WERI-Rb-1 (cell line): ENCODE measurements at regions not wholly inside any gene's neighbourhood (a gene's known extent, or its start where the extent isn't known, plus 50 kb on each side); places are given as distances from the start of the nearest gene placed in this dataset.
"Not testable (repeated sequence)": the region's sequence is repeated elsewhere in the genome, so short reads cannot be mapped to it uniquely, and the experiment has no call there.

ENCODE experiments used
- DNase-seq: peaks from one replicate; pipeline ENCODE4 v3.0.0-alpha.2; 2020
- H3K27ac ChIP-seq: fragments of 250-450 bp; sonication (Bioruptor Pico); 2 replicates; pipeline ENCODE4 v1.5.1; 2020; ENCODE audit warnings: mild to moderate bottlenecking, moderate library complexity
- H3K27me3 ChIP-seq: fragments of 250-450 bp; sonication (Bioruptor Pico); 2 replicates; pipeline ENCODE4 v1.5.1; 2021; ENCODE audit warnings: mild to moderate bottlenecking, low read depth, moderate library complexity; ENCODE audit not compliant: insufficient read depth, severe bottlenecking
- H3K36me3 ChIP-seq: fragments of 250-450 bp; sonication (Bioruptor Pico); 2 replicates; pipeline ENCODE4 v1.5.1; 2020; ENCODE audit warnings: mild to moderate bottlenecking, moderate library complexity
- H3K4me3 ChIP-seq: 2 replicates; pipeline ENCODE4 v1.5.1; 2011; ENCODE audit warnings: low read depth, mild to moderate bottlenecking, control low read depth, low read length
- H3K9me3 ChIP-seq: fragments of 250-450 bp; sonication (Bioruptor Pico); 2 replicates; pipeline ENCODE4 v1.5.1; 2021; ENCODE audit warnings: mild to moderate bottlenecking, moderate library complexity; ENCODE audit not compliant: severe bottlenecking
- TF ChIP-seq, protein P1 (sequence below): IDR thresholded peaks from 2 replicates; pipeline ENCODE4 v1.5.1; 2011; ENCODE audit warnings: low read depth, mild to moderate bottlenecking, control low read depth, inconsistent platforms, low read length

- no peak overlapping the region for H3K4me3 ChIP-seq
- TF ChIP-seq, protein P1, sequence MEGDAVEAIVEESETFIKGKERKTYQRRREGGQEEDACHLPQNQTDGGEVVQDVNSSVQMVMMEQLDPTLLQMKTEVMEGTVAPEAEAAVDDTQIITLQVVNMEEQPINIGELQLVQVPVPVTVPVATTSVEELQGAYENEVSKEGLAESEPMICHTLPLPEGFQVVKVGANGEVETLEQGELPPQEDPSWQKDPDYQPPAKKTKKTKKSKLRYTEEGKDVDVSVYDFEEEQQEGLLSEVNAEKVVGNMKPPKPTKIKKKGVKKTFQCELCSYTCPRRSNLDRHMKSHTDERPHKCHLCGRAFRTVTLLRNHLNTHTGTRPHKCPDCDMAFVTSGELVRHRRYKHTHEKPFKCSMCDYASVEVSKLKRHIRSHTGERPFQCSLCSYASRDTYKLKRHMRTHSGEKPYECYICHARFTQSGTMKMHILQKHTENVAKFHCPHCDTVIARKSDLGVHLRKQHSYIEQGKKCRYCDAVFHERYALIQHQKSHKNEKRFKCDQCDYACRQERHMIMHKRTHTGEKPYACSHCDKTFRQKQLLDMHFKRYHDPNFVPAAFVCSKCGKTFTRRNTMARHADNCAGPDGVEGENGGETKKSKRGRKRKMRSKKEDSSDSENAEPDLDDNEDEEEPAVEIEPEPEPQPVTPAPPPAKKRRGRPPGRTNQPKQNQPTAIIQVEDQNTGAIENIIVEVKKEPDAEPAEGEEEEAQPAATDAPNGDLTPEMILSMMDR = no peak
- DNase-seq = no peak
- H3K9me3 ChIP-seq = no peaks in the 10 kb centered on the region
- H3K27ac ChIP-seq = no peak overlapping the region
- H3K27me3 ChIP-seq = no peaks in the 10 kb centered on the region
- H3K36me3 ChIP-seq = no peaks in the 10 kb centered on the region
These were observed 65.4 kb upstream of the DNAJC10 start for GRCh38 chr2:182650704-182651103.

GRCh38 chr2:182652326-182652725, 63.7 kb upstream of the DNAJC10 start:
- H3K27ac ChIP-seq = no peak overlapping the region
- TF ChIP-seq, protein P1 = no peak

GRCh38 chr2:182655750-182656149, 60.3 kb upstream of the DNAJC10 start:
- Histone ChIP-seq H3K27me3 (no peaks in the 10 kb centered on the region), H3K27ac (no peak overlapping the region), H3K4me3 (no peak overlapping the region), H3K36me3 (no peaks in the 10 kb centered on the region), H3K9me3 (no peaks in the 10 kb centered on the region)
- DNase-seq = no peak
- TF ChIP-seq, protein P1 = no peak

More at GRCh38 chr2:182652326-182652725, 63.7 kb upstream of the DNAJC10 start:
- no peaks in the 10 kb centered on the region for H3K27me3 ChIP-seq
- no peaks in the 10 kb centered on the region for H3K36me3 ChIP-seq
- H3K9me3 ChIP-seq = no peaks in the 10 kb centered on the region
- no peak overlapping the region for H3K4me3 ChIP-seq
- no peak for DNase-seq

DNA sequence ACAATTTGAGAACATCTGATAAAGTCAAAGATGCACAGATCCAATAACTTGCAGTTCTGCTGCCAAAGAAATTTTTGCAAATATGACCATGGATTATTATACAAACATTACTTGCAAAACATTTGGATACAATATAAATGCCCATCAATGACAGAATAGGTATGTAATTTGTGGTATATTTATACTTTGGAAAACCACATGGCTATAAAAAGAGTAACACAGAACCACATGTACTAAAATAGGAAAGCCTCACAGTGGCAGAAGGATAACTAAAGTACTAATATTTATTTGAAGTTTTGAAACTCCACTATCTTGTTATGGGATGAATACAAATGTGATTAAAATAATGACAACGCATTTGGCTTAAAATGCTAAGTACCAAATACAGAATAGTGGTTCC, 51.8 kb upstream of the DNAJC10 start:
- TF ChIP-seq, protein P1 = no peak
- no peaks in the 10 kb centered on the region for H3K36me3 ChIP-seq
- no peak for DNase-seq
- no peak overlapping the region for H3K4me3 ChIP-seq
- H3K27me3 ChIP-seq = no peaks in the 10 kb centered on the region
- no peaks in the 10 kb centered on the region for H3K9me3 ChIP-seq
- H3K27ac ChIP-seq = no peak overlapping the region

DNA sequence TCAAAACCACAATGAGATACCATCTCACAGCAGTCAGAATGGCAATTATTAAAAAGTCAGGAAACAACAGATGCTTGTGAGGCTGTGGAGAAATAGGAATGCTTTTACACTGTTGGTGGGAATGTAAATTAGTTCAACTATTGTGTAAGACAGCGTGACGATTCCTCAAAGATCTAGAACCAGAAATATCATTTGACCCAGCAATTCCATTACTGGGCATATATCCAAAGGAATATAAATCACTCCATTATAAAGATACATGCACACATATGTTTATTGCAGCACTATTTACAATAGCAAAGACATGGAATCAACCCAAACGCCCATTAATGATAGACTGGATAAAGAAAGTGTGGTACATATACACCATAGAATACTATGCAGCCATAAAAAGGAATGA, 50.6 kb upstream of the DNAJC10 start:
- not testable (repeated sequence) for DNase-seq, H3K36me3 ChIP-seq, H3K27ac ChIP-seq, H3K4me3 ChIP-seq, H3K27me3 ChIP-seq, H3K9me3 ChIP-seq
